ENCODE measurements at regions not wholly inside any gene's neighbourhood (a gene's known extent, or its start where the extent isn't known, plus 50 kb on each side); places are given as distances from the start of the nearest gene placed in this dataset.

DNA sequence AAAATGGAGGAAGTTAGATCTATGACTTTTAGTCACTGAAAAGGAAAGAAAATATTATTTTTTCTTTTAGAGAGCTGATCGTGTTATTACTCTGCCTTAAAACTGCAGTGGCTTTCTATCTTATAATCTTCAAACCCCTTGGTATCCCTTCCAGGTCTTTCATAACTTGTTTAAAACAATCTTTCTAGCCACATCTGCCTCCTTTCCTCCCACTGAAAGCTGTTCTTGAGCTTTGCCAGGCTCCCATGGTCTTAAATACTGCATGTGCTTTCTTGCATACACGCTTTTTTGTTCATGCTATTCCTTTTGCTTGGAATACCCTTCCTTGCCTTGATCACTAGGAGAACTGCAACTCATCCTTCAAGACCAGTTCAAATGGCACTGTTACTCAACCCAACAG, 65.9 kb upstream of the GADD45A start:
- no peak for DNase-seq

DNA sequence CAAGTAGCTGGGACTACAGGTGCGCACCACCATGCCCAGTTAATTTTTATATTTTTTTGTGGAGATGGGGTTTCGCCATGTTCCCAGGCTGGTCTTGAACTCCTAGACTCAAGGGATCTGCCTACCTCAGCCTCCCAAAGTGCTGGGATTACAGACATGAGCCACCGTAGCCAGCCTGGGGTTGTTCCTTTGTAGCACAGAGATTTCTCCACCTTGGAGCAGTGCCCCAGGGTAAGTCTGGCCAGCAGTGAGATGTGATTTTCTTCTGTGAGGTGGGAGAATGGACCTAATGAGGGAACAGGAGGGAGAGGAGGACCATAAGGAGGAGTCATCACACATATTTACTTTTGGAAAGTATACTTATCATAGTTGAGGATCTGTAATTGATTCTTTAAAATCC, 61.1 kb upstream of the GADD45A start:
- DNase-seq, result no peak

DNA sequence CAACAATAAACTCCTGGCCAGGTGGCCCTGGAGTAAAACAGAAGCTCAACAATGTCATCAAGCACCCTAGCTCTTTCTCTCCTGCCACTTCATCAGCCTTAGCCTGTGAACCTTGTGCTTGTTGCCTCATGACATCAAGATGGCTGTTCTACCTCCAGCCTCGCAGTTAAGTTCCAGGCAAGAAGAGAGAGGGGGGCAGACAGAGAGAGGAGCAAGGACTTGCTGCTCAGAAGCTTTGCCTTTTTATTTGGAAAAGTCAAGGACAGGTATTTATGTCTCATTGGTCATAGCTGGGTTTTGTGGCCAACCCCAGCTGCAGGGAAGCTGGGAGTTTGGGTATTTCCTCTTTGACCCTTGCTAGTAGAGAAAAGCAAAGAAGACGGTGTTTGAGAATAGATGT, 60.3 kb upstream of the GADD45A start:
- DNase-seq, result no peak

DNA sequence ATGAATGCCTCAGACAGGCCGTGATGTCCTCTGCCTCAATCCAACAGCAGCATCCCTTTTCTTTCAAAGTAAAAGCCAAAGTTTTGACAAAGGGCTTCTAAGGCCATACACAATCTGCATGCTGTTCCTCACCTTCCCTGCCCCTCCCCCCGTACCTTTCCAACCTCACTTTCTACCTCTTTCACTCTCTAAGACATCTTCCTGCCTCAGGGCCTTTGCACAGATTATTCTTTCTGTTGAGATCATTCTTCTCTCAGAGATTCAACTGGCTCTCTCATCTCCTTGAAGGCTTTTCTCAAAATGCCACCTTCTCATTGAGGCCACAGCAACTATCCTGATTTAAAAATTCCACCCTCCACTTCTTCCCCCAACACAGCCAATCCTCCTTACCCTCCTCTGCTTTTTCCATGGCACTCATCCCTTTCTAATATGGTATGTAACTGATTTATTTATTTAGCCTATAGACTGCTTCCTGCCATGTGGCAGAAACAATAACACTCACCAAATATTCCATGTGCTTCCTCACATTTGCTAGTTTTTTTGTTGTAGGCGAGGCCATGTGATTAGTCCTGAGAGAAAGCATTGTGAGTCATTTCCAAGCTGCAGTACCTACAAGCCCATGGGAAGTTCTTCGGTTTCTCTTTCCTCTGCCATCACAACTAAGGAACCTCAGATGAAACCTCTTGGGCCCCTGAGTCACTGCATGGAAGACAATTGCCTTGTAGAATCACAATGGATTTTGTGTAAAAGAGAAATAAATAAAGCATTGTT, 58.7 kb upstream of the GADD45A start:
- DNase-seq, result no peak

DNA sequence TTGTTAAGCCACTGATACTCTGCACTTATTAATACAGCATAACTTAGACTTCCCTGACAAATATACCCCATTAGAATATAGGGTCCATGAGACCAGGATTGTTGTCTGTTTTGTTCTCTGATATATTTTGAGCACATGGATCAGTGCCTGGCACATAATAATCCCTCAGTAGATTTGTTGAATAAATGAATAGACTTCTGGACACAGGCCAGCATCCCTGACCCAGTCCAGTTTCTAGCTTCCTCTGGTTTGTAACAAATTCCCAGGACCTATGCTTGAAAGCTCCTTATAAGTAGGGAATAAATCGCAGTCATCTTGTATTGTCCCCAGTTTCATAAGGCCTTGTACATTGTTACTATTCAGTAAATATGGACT, 58.2 kb upstream of the GADD45A start:
- no peak for DNase-seq

DNA sequence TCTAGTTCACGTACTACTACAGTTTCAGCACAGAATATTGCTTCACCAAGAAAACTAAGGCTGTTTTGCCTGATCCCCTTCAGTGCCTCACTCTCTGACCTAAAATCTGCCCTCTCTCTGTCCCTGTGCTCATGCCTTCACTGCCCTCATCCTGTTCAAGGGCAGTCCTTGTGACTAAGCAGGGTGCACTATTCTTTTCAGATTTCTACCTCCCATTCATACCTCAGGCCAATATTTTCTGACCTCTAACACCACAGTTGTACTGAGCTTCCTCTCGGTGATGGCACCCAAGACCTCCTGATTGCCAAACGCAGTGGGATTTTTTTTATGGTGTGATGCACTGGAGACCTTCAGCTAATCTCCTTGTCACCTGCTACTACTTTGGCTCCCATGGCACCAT, 57.7 kb upstream of the GADD45A start:
- DNase-seq, result no peak

DNA sequence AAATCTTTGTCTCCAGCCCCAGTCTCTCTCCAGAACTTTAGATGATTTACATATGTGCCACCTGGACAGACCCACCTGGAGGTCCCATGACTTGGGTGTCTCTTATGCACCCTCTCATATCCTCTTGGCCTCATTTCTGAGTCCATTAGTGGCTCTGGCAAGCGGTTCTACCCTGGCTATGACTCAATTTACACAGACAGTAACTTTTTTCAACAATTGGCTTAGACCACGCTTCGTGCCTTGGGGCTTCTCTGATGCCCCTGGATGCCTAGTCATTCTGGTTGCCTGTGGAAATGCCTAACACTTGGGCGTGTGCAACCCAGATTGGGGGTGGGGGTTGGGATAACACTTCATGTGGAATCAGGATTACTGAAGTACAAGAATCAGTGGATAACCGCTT, 57.1 kb upstream of the GADD45A start:
- no peak for DNase-seq

DNA sequence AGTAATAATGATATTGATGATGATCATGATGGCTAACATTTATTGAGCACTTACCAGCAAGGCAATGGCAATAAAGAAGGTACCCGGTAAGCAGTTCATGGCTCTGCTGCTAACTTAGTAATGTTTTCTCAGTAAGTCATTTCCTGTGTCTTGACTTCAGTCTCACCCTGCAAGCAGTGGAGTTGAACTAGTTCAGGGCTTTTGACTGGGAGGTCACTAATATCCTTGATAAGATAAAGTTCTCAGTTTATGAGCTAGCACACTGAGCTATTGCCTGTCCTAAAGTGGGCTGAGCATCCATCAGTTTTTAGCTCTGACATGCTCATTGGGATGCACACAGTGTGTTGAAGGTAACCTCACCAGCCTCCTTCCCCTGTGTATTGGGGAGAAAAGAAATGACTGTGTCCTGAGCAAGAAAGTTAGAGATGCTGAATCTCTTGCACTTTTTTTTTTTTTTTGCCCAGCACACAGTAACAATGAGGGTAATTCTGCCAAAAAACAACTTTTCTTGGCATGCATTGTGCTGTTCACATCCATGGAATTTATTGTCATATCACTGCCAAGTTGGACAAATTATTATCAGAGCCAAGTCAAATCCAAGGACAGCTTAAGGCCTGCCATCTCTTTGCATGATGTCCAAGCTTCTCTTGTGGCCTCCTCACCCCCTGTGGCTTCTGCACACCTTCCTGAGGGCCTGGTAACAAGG, 55.5 kb upstream of the GADD45A start:
- DNase-seq, result no peak

DNA sequence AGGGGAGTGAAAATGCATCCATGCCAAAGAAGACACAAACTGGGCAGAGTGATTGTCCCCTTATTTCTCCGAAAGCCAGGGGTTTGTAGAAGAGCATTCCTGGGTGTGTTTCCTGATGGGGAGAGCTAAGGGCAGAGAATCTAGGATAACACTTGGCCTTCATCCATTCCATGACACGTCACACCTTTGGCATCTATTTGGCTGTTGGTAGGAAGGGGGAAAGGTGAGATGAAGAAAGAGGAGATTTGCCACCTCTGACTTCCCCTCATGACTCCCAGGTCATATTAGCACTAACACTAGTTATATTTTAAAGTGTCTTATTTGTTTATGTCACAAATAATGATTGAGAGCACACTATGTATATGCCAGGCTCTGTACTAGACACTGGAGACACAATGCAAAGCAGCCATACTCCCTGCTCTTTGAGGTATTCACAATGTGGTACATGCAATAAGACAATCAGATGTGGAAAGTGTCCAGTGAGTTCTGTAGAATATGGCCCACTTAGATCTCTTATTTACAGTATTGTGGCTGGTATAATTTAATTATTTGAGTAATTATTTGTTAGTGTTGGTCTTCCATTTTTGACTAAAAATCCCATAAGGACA, 54.5 kb upstream of the GADD45A start:
- no peak for DNase-seq

DNA sequence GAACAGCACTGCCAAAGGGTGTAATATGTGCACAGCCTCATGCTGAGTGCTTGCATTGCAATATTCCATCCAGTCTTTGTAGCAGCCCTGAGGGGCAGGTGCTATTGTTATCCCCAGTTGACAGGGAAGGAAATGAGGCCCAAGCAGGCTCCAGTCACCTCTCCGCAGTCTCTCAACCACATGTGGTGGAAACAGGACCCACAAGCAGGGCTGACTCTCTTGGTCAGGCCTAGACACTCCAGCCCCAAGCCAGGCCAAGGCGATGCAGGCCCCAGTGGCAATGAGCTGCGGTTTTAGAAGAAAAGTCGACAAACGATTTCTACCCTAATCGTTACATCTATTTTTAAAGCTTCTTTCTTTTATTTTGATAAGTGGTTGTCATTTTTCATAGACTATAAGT, 52.6 kb upstream of the GADD45A start:
- no peak for DNase-seq

DNA sequence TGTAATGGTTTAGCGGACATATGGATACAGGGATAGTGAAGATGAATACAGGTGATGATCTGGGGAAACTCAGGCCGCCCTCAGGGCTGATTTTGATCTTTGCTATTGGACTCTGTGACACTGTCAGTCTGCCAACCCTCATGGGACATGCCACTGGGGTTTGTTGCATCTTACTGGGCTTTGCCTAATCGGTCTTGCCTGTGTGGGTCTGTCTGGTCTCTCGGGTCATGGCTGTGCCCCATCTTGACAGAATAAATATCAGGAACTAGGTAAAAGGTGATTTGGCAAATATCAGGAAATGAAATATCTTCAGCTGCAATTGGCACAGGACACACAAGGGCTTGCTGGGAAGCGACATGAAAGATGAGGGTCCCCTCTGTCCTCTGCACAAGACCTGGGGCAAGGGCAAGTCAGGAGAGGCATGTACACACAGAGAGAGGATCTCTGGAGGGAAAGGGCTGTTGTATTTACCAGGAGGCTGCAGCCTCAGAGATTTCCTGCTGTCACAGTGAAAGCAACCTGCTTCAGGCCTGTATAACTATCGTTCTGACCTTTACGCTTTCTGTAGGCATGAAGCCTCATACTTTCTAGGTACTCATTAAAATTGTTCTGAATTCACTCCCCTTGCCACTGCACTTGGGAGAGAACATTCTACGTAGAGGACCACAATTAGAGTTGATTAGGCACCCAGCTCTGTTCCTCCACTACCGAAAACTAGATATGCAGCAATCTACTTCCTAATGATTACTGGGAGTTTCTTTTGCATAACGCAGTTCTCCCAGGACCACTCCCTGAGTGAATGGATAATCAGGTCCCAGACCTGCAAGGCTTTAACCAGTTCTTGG, 52.0 kb upstream of the GADD45A start:
- no peak for DNase-seq

DNA sequence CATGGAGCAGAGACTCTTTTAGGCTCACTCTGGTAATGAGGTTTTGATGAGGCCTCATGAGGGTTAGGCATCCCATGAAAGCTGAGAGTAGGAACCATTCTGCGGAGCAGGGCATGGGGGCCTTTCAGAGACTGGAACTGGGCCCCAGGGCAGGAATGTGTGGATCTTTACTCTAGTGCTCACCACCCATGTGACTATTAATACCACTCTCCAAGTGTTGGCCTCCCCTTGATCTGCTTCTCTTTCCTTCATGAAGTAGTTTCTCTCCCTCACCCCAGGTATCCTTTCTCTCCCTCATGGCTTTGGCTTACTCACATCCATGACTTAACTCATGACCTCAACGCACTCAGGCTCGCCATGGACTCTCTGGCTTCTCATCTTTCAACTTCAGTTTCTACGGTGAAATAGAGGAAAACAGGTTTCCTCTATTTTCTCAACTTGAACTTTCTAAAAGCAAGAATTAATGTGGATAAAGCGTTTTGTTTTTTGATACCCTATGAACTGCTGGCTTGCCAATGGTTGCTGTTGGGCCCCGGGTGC, 50.5 kb upstream of the GADD45A start:
- DNase-seq, result no peak

DNA sequence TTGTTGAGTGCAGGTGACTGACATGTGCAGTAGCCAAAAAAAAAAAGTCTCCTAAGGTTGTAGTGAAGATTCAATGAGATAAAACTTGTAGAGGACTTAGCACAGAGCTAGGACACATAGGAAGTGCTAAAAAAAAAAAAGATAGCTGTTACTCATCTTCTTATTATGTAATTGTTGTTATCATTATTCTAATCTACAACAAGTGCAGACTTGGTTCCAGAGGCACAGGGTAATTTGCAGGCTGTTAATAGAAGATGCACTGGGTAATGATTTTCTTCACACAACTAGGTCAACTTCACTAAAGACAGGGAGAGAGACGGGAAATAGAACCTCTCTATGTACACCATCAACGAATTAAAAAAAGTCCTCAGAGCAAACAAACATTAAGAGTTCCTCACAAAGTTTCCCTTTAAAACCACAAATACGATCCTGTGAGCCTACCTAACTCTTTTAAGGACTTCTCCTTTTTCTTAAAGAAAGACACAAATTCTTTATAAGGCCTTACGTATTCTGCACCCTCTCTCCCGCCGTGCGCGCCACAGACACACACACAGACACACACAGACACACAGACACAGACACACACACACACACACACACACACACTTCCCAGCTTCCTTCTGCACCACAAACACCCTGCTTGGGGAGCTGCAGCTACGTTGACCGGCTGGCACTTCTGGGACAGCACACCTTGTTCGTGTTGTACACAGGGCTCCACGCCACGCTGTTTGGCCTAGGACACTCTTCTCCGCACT, 49.8 kb upstream of the GADD45A start:
- no peak for DNase-seq

All from retina (tissue), 1 donor.